M059J (cell line): ENCODE measurements at regions not wholly inside any gene's neighbourhood (a gene's known extent, or its start where the extent isn't known, plus 50 kb on each side); places are given as distances from the start of the nearest gene placed in this dataset.
"Not testable (repeated sequence)": the region's sequence is repeated elsewhere in the genome, so short reads cannot be mapped to it uniquely, and the experiment has no call there.

Experiments used
- DNase-seq: peaks from one replicate; pipeline ENCODE4 v3.0.0-alpha.2; 2012; ENCODE audit warnings: low read depth

DNA sequence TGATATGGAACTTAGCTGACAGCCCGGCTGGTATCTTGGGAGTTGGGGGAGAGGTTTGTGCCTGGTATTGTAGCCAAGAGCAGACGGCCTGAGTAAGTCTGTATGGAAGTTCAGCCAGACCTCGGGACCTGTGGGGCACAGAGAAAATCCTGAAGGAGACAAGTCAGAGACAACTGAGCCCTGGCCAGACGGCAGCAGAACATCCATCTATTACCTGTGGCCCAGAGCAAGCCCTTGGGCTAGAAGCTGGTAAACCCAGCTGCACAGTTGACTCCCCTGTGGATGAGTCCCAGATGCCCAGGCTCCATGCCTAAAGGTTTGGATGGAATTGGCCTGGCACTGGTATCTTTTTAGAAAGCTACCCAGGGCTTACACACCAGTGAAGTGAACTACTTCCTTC, 70.4 kb upstream of the DLG1 start:
- DNase-seq: peak; percentile 26

DNA sequence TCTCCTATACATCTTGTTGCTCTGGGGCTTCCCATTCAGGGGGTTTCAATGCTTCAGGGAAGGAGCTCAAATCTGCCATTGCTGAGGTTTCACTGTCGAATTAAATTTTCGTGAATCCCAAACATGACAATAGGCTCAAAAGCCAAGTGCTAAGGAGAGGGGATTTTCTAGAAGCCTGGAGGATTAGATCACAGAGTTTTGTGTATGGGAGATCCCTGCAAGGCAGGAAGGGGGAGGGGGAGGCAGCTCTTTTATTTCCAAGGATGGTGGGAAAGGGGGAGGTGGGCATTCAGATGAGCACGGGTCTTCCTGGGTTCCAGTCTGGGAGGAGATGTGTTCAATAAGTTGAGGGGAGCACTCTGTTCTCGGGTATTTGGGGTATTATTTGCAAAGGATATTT, 69.9 kb upstream of the DLG1 start:
- DNase-seq: peak; percentile 27

DNA sequence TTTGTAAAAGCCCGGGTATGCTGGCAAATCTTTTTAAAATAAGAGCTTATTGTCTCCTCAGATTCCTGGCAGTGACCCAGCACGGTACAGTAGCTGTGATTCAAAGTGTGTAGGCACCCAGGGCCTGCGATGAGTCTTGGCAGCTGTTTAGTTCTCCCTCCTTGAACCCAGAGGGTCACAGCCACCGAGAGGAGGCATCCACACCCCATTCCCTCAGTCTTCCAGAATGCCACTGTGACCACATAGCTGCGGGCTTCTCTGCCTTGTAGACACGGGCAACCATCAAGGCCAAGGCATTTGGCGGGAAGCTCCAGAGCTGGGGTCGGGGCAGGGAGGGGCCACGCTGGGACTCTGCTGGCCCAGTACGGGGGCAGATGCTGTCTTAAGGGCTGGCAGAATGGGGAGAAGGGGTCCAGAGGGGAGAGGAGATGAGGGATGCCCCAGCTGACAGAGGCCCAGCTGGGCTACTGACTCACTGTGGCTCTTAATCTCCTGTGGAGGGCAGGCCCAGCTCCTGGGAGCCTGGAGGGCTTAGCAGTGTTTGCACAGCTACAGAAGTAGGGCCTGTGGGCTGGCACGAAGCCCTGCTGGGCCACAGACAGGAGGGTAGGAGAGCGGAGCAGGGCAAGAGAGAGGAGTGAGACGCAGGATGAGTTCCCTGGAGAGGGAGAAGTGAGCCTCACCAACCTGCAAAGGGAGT, 68.8 kb upstream of the DLG1 start:
- peak; percentile 99 for DNase-seq

DNA sequence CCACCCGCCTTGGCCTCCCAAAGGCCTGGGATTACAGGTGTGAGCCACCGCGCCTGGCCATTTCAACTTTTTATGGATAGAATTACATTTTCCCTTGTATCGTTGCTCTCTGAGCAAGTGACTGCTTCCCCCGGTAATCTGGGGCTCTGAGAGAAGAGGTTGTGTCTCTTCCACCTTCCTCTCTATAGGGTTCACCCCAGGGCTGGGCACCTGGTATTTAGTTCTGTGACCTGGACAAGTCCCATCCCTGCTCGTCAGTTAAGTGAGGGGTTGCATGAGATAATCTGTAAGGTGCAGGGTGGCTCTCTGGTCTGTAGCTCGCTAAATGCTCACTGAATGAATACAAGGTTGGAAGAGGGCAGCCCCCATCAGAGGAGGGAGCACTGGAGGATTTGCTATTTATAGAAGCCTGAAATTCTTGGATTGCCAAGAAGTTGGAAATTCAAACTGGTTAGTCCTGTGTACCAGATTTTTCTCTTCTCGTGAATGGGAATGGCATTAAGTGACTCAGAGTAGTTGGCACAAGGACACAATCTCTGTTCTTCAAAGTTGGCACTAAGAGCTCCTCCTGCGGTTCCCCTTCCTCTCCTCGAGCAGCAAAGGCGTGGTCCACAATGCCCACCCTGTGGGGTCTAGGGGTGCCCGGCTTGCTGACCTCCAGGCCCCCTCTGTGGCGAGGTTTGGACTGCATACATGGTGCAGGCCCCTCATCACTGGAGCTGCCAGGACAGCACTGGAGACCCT, 68.1 kb upstream of the DLG1 start:
- peak; percentile 90 for DNase-seq

DNA sequence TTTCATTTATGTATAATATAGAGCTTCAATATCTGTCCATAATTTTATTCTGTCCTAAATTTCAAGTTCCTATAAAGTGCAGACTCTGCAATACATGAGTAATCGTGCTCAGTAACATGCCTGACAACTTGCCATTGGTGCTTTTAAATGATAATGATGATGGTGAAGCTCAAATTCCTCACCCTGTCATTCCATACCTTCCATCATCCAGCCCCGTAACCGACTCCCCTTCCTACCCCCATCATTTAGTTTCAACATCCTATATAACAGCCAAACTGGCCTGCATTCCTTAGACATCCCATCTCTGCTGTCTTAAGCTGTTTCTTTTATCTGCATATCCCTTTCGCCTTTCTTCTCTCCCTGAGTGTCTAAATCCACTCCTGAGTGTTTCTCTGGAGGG, 67.2 kb upstream of the DLG1 start:
- no peak for DNase-seq

DNA sequence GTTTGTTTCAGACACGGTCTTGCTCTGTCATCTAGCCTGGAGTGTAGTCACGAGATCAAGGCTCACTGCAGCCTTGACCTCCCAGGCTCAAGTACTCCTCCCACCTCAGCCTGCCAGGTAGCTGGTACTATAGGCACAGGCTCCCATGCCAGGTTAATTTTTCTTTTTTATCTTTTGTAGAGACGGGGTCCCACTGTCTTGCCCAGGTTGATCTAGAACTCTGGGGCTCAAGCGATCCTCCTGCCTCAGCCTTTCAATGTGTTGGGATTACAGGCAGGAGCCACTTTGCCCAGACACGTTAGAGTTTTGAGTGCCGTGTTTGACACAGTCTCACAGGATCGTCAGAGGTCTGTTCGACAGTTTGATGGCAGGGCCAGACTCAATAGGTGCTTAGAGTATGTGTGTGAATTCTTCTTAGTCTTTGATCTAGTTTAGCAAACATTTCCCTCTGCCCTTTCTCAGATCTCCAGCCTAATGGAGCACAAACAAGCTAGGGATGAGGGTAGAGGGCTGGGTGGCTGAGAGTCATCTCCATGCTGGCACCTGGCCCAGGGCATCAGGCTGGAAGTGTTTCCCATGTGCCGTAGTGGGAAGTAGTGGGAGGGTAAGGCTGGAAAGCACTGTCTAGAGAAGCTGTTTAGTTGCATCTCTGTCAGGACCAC, 66.1 kb upstream of the DLG1 start:
- peak; percentile 57 for DNase-seq

DNA sequence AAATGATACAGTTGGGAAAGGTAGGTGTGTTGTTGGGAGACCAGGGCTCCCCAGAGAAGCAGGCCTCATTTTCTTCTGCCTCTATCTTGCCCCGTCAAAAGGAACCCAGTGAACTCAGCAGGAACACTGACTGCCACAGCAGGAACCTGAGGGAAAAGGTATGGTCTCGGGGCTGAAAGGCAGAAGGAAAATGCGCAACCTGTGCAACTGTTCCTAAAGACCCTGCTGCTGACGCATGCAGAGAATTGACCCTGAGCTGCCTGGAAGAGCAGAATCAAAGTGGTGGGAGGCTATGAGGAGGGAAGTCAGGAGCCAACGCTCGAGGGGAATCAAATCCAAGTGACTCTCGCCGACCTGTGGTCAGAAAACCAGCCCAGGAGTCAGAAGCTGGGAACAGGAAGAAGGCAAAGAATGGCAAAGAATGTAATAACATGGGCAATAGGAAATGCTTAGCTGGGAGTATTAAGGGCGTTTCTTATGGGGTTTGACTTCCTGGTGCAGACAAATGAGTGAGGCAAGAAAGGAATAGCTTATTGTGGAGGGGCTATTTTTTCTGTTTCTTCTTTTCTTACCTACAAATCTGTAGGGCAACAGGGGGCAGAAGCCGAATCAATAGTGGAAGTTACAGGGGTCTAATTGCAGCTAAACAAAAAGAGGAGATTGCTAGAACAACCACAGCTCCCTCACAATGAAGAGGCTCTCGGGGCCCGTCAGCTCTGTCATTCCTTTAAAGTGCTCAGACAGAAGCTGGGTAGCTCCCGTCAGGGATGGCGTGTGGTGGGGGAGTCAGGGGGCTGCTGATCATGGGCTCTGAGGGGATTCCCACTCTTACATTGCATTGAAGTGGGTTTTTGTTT, 65.4 kb upstream of the DLG1 start:
- peak; percentile 20 for DNase-seq

DNA sequence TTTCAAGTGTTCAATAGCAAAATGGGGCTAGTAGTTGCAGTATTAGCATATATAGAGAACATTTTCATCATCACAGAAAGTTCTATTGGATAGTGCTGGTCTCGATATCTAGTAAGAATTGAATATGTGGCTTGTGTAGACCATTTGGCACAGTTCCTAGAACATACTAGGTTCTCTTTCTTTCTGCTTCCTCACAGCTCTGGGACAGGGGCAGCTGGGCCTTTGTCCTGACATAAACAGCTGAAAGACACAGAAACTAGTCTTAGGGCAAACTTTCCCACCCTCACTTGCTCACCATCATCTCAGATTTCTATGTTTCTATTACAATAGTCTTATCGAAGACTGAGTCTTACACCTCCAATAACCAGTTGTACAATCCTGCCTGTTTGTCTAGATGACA, 63.7 kb upstream of the DLG1 start:
- DNase-seq: no peak

DNA sequence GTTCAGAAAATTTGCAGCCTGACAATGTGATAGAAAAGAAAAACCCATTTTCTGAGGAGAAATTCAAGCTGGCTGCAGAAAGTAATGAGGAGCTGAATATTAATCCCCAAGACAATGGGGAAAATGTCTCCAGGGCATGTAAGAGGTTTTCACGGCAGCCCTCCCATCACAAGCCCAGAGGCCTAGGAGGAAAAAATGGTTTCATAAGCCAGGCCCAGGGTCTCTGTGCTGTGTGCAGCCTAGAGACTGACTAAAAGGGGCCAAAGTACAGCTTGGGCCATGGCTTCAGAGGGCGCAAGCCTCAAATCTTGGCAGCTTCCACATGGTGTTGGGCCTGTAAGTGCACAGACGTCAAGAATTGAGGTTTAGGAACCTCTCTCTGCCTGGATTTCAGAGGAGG, 61.7 kb upstream of the DLG1 start:
- not testable (repeated sequence) for DNase-seq

DNA sequence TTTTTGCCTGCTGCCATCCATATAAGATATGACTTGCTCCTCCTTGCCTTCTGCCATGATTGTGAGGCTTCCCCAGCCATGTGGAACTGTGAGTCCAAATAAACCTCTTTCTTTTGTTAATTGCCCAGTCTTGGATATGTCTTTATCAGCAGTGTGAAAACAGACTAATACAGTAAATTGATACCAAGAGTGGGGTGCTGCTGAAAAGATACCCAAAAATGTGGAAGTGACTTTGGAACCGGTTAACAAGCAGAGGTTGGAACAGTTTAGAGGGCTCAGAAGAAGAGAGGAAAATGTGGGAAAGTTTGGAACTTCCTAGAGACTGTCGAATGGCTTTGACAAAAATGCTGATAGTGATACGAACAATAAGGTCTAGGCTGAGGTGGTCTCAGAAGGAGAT, 61.1 kb upstream of the DLG1 start:
- not testable (repeated sequence) for DNase-seq

DNA sequence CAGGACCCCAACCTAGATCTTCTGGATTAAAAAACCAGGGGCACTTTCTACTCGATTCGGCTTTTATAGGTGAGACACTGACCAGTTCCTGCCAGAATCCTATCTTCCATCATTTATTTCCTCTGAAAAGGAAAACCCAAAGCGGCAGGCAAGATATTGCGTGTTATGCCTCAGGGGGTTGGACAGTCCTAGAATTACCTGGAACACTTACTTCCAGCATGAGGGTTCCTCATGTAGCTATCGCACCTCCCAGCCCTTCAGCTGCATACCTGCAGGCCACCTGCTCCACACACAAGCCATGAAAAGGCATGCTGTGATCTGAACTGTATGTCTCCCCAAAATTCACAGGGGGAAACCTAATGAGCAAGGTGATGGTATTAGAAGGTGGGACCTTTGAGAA, 58.3 kb upstream of the DLG1 start:
- no peak for DNase-seq

DNA sequence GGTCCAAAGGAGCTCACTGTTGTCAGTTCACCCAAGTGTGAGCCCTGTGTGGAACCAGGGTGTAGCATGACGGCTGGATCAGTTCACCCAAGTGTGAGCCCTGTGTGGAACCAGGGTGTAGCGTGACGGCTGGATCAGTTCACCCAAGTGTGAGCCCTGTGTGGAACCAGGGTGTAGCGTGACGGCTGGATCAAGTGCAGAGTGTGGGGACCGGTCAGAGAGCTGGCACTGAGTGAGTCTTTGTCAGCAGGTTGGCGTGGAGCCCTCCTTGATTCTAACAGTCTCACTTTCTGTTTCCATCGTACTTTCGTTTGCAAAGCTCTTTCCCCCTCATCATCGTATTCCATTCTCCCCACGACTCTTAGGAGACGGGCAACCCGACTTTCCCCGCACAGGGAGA, 57.9 kb upstream of the DLG1 start:
- DNase-seq: peak; percentile 84

DNA sequence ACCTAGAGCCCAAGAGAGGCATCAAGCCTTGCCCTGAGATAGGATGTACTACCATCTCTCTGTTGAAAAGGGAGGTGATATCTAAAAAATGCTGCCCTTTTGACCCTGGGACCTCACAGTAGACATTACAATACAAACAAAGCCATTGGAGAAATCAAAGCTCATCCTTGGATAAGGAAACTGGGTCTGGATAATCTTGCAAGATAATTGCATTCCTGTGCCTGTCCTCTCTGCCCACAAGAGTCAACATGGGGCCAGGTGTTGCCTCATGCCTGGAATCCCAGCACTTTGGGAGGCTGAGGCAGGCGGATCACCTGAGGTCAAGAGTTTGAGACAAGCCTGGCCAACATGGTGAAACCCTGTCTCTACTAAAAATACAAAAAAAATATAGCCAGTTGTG, 57.3 kb upstream of the DLG1 start:
- DNase-seq: no peak

DNA sequence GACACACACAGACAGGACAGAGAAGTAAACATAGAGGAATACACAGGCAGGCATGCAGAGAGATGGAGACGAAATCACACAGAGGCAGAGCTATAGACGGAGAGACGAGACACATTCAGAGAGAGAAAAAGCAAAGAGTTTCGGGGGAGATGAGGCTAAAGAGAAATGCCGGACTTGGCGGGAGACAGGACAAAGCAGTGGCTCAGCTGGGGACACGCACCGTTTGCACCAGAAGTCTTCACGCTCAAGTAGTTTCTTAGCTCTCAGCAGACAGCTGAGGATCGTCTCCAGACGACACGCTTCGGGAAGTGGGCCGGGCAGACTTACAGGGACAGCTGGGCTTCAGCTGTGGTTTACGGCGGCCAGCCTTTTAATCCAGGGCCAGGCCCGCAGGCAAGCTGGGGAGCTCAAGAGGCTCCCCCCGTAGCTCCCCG, 56.2 kb upstream of the DLG1 start:
- peak; percentile 73 for DNase-seq

DNA sequence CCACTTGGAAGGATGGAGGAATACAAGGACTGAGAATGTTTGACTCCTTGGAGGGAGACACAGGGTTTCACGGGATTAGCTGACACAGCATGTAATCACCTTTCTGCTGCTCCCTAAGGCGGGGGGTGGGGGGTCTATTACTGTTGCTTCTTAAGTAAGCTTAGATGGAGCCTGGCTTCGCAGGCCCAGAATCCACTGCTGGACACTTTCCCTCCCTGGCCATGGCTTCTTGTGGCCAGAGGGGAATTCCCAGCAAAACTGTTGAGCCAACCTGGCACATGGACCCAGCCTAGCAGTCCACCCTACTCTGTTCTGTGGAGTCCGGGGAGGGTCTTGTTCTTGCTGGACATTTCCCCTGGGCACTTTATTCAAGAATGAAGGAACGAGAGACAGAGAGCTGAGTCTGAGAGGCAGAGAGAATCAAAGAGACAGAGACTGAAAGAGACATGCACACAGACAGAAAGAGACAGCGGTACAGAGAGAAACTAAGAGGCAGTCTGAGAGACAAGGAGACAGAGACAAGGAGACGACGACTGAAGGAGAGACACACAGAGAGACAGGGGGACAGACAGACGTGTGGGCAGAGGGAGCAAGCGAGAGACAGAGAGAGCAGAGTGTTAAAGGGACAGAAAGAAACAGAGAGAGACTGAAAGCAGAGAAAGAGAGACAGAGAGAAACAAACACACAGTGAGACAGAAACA, 55.6 kb upstream of the DLG1 start:
- peak; percentile 71 for DNase-seq

DNA sequence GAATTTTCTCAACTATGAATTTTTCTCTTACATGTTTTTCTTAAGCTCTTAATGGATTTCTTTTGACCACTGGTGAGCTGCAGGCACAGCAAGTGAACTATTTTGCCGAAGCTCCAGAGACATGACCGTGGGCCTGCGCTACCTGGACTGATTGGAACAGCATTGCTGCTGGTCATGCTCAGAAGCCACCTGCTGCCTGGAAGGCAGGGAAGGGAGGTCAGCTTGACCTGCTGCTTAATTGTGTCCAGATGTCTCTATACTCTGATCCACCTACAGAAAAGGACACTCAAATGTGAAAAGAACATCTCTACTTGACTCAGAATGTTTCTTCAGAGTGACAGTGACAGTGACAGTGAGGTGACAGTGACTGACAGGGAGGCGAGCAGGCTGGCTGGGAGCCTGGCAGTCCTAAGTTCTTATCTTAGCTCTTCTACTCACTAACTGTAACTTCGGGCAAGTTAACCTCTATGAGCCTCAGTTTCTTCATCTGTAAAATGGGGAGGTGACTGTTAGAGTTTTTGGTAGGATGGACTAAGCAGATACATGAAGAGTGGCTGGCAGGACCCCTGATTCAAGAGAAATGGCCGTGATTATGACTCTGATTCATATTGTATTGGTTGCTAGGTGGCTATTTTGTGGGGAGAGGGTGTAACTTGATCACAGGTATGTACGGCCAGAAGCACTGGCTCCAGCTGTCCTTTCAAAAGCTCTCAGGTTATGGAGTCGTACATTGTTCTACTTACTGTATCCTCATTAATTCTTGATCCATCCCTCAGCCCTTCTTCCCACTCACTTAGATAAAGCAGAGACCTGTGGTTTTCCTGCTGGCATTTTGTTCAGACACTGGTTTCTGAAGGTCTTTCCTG, 54.8 kb upstream of the DLG1 start:
- DNase-seq: no peak

DNA sequence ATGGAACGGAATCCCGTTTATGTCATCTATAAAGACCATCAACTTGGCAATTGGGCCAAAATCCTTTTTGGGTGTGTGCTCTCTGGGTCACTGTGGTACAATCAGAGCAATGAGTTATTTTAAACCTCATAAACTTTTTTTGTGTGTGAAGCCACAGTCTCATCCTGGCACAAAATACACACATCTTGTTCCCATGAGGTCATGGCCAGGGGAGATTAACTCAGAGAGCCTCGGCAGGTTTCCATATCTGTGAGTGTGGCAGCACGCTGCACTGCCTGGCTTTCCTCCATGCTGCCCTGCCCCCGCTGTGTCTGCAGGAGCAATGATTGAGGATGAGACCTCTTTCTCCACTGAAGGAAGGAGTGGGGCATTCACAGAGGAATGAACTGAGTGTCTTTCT, 54.0 kb upstream of the DLG1 start:
- DNase-seq: peak; percentile 97

DNA sequence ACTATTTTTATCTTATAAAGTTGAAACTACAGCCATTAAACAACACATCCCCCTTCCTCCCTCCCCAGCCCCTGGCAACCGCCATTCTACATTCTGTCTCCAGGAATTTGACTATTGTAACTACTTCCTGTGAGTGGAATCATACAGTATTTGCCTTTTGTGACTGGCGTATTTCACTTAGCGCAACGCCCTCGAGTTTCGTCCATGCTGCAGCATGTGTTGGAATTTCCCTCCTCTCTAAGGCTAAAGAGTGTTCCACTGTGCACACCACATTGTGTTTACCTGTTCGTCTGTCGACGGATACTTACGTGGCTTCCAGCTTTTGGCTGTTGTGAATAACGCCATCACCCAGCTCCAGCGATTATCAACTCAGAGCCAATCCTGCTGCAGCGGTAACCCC, 52.0 kb upstream of the DLG1 start:
- no peak for DNase-seq

DNA sequence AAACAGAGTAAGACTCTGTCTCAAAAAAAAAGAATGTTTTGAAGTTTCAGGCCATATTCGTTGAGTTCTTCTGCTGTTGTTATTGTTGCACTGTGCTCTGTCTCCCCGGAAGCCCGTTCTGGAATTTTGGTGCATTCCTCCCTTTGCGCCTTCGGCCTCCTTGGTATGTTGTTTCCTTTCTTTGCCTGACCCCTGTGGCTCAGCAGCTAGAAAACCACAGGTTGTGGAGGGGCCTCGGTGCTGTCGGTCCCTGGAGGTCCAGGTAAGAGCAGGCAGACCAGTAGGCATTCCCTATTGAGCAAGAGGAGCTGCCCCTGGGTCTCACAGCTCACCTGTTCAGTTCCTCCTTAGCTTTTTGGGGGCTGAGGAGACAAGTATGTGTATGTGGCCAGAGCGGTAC, 51.0 kb upstream of the DLG1 start:
- no peak for DNase-seq
